Muscle layer of duodenum (tissue), 2 donors: ENCODE measurements at regions not wholly inside any gene's neighbourhood (a gene's known extent, or its start where the extent isn't known, plus 50 kb on each side); places are given as distances from the start of the nearest gene placed in this dataset.

Experiments
- H3K27ac ChIP-seq: one replicate; pipeline ENCODE4 v1.7.0; 2013; ENCODE audit warnings: mild to moderate bottlenecking, low read length
- H3K27me3 ChIP-seq: one replicate; pipeline ENCODE4 v1.7.0; 2013; ENCODE audit warnings: low read depth, mild to moderate bottlenecking, control low read depth, low read length
- H3K36me3 ChIP-seq, 2 donors: one replicate each; pipeline ENCODE4 v1.7.0; 2013; ENCODE audit warnings: low read length in 2 of 2, control low read depth in 1 of 2, mild to moderate bottlenecking in 1 of 2; ENCODE audit not compliant: insufficient read depth in 2 of 2, control insufficient read depth in 1 of 2
- H3K4me1 ChIP-seq, 2 donors: one replicate each; pipeline ENCODE4 v1.7.0; 2013; ENCODE audit warnings: low read length in 2 of 2, mild to moderate bottlenecking in 2 of 2, control low read depth in 1 of 2, moderate library complexity in 1 of 2; ENCODE audit not compliant: insufficient read depth in 2 of 2, control insufficient read depth in 1 of 2
- H3K4me3 ChIP-seq, 2 donors: one replicate each; pipeline ENCODE4 v1.7.0; 2013; ENCODE audit warnings: low read length in 2 of 2, low read depth in 1 of 2, mild to moderate bottlenecking in 1 of 2
- H3K9me3 ChIP-seq, 2 donors: one replicate each; pipeline ENCODE4 v1.7.0; 2013; ENCODE audit warnings: low read length in 2 of 2, control low read depth in 1 of 2, mild to moderate bottlenecking in 1 of 2; ENCODE audit not compliant: control insufficient read depth in 1 of 2
- donor health status: healthy.

- Histone ChIP-seq H3K27me3 (no peaks in the 10 kb centered on the region), H3K9me3 (no peaks in the 10 kb centered on the region), H3K36me3 (no peaks in the 10 kb centered on the region), H3K4me1 (no peaks in the 10 kb centered on the region), H3K27ac (no peak overlapping the region), H3K4me3 (no peak overlapping the region)
Measured at GRCh38 chr1:189597083-189597482, 880.6 kb downstream of the BRINP3 start.

GRCh38 chr1:189605226-189605625, 872.4 kb downstream of the BRINP3 start:
- no peaks in the 10 kb centered on the region for H3K4me1 ChIP-seq
- H3K9me3 ChIP-seq = peaks cover 0 to 6% of the 10 kb centered on the region in 2 donors
- no peak overlapping the region for H3K27ac ChIP-seq

GRCh38 chr1:189606047-189606446, 871.6 kb downstream of the BRINP3 start:
- Histone ChIP-seq H3K27ac (no peak overlapping the region), H3K4me1 (no peaks in the 10 kb centered on the region), H3K36me3 (no peaks in the 10 kb centered on the region), H3K27me3 (no peaks in the 10 kb centered on the region), H3K9me3 (peaks cover 0 to 6% of the 10 kb centered on the region in 2 donors), H3K4me3 (no peak overlapping the region)

More at GRCh38 chr1:189605226-189605625, 872.4 kb downstream of the BRINP3 start:
- H3K4me3 ChIP-seq = no peak overlapping the region
- no peaks in the 10 kb centered on the region for H3K27me3 ChIP-seq
- H3K36me3 ChIP-seq = no peaks in the 10 kb centered on the region

- no peaks in the 10 kb centered on the region for H3K36me3 ChIP-seq
- no peaks in the 10 kb centered on the region for H3K4me1 ChIP-seq
- no peak overlapping the region for H3K4me3 ChIP-seq
- no peaks in the 10 kb centered on the region for H3K27me3 ChIP-seq
- H3K9me3 ChIP-seq = peaks cover 0 to 6% of the 10 kb centered on the region in 2 donors
- no peak overlapping the region for H3K27ac ChIP-seq
Measured at GRCh38 chr1:189606795-189607476, 870.7 kb downstream of the BRINP3 start.

- peaks cover 0 to 6% of the 10 kb centered on the region in 2 donors for H3K9me3 ChIP-seq
- H3K4me3 ChIP-seq = no peak overlapping the region
- no peaks in the 10 kb centered on the region for H3K36me3 ChIP-seq
Measured at GRCh38 chr1:189607477-189608096, 870.1 kb downstream of the BRINP3 start.

GRCh38 chr1:189609167-189609566, 868.5 kb downstream of the BRINP3 start:
- Histone ChIP-seq H3K36me3 (no peaks in the 10 kb centered on the region), H3K4me1 (no peaks in the 10 kb centered on the region), H3K4me3 (no peak overlapping the region), H3K27me3 (no peaks in the 10 kb centered on the region), H3K9me3 (peaks cover 0 to 6% of the 10 kb centered on the region in 2 donors), H3K27ac (no peak overlapping the region)

More at GRCh38 chr1:189607477-189608096, 870.1 kb downstream of the BRINP3 start:
- H3K27ac ChIP-seq = no peak overlapping the region
- H3K27me3 ChIP-seq = no peaks in the 10 kb centered on the region
- H3K4me1 ChIP-seq = no peaks in the 10 kb centered on the region

- Histone ChIP-seq H3K9me3 (no peaks in the 10 kb centered on the region), H3K4me1 (no peaks in the 10 kb centered on the region), H3K27ac (no peak overlapping the region), H3K4me3 (no peak overlapping the region), H3K27me3 (no peaks in the 10 kb centered on the region), H3K36me3 (no peaks in the 10 kb centered on the region)
Measured at GRCh38 chr1:189616893-189617292, 860.8 kb downstream of the BRINP3 start.

GRCh38 chr1:189619682-189620332, 857.9 kb downstream of the BRINP3 start:
- H3K36me3 ChIP-seq = no peaks in the 10 kb centered on the region
- H3K9me3 ChIP-seq = no peaks in the 10 kb centered on the region
- H3K27me3 ChIP-seq = no peaks in the 10 kb centered on the region
- no peaks in the 10 kb centered on the region for H3K4me1 ChIP-seq
- H3K27ac ChIP-seq = no peak overlapping the region
- H3K4me3 ChIP-seq = no peak overlapping the region

- Histone ChIP-seq H3K27me3 (no peaks in the 10 kb centered on the region), H3K36me3 (no peaks in the 10 kb centered on the region), H3K9me3 (no peaks in the 10 kb centered on the region), H3K27ac (no peak overlapping the region), H3K4me1 (no peaks in the 10 kb centered on the region), H3K4me3 (no peak overlapping the region)
Measured at GRCh38 chr1:189620471-189620870, 857.2 kb downstream of the BRINP3 start.

GRCh38 chr1:189623336-189623735, 854.3 kb downstream of the BRINP3 start:
- H3K4me3 ChIP-seq = no peak overlapping the region
- no peaks in the 10 kb centered on the region for H3K36me3 ChIP-seq
- no peaks in the 10 kb centered on the region for H3K4me1 ChIP-seq
- no peak overlapping the region for H3K27ac ChIP-seq
- no peaks in the 10 kb centered on the region for H3K9me3 ChIP-seq
- no peaks in the 10 kb centered on the region for H3K27me3 ChIP-seq

GRCh38 chr1:189627427-189627826, 850.2 kb downstream of the BRINP3 start:
- no peaks in the 10 kb centered on the region for H3K27me3 ChIP-seq

More at GRCh38 chr1:189627427-189627826, 850.2 kb downstream of the BRINP3 start:
- no peaks in the 10 kb centered on the region for H3K36me3 ChIP-seq
- no peaks in the 10 kb centered on the region for H3K4me1 ChIP-seq
- H3K4me3 ChIP-seq = no peak overlapping the region
- H3K27ac ChIP-seq = no peak overlapping the region
- H3K9me3 ChIP-seq = no peaks in the 10 kb centered on the region
